Testis (tissue), 2 donors: ENCODE measurements at regions not wholly inside any gene's neighbourhood (a gene's known extent, or its start where the extent isn't known, plus 50 kb on each side); places are given as distances from the start of the nearest gene placed in this dataset.

ENCODE experiments used
- POLR2A ChIP-seq: fragments of 450-650 bp; IDR thresholded peaks from one replicate; pipeline ENCODE4 v1.6.1; 2017; ENCODE audit warnings: antibody characterized with exemption, mild to moderate bottlenecking, moderate library complexity
- TF ChIP-seq, protein P1 (sequence below), 3 experiments: fragments of 450-650 bp in 2 of 3; fragments of 200-600 bp in 1 of 3; sonication (generic) in 1 of 3; IDR thresholded peaks; one replicate each; pipeline ENCODE4 v1.5.1; 2016 to 2019; ENCODE audit warnings: antibody characterized with exemption in 3 of 3, mild to moderate bottlenecking in 2 of 3, moderate library complexity in 1 of 3

DNA sequence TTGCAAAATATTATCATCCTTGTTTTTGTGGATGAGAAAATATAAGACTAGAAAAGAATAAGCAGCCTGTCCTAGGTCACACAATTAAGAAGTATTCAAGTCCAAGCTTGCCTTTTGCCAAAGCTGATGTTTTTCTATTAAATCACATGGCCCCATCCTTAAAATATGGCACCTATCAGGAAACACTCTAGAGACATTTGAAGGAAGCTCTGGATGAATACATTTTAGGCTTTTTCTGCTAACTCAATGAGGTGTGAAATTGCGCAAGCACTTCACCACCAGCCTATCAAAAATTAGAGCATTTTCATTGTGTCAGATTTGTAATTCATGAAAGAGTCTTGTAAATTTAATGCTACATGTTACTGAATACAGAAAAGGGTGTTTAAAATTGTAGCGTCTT lies 251.1 kb upstream of the MAD2L1 start:
- TF ChIP-seq POLR2A: no peak
- TF ChIP-seq, protein P1, sequence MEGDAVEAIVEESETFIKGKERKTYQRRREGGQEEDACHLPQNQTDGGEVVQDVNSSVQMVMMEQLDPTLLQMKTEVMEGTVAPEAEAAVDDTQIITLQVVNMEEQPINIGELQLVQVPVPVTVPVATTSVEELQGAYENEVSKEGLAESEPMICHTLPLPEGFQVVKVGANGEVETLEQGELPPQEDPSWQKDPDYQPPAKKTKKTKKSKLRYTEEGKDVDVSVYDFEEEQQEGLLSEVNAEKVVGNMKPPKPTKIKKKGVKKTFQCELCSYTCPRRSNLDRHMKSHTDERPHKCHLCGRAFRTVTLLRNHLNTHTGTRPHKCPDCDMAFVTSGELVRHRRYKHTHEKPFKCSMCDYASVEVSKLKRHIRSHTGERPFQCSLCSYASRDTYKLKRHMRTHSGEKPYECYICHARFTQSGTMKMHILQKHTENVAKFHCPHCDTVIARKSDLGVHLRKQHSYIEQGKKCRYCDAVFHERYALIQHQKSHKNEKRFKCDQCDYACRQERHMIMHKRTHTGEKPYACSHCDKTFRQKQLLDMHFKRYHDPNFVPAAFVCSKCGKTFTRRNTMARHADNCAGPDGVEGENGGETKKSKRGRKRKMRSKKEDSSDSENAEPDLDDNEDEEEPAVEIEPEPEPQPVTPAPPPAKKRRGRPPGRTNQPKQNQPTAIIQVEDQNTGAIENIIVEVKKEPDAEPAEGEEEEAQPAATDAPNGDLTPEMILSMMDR (IDR thresholded peaks at IDR 0.05): no peak
